Neural cell (in vitro differentiated cells): ENCODE measurements at regions not wholly inside any gene's neighbourhood (a gene's known extent, or its start where the extent isn't known, plus 50 kb on each side); places are given as distances from the start of the nearest gene placed in this dataset.
A peak's percentile ranks its signal among the peaks of the same experiment; 100 is the strongest.

Experiments
- H2AFZ ChIP-seq: fragments of 200-600, 300-800 bp; sonication (generic), shearing (Covaris generic); 2 replicates; pipeline ENCODE4 v1.6.0; 2014; ENCODE audit warnings: low read depth, mild to moderate bottlenecking, antibody characterized with exemption, low read length, moderate library complexity
- H3F3A ChIP-seq: fragments of 200-600 bp; shearing (Covaris generic); 2 replicates; pipeline ENCODE4 v1.6.1; 2016; ENCODE audit warnings: mild to moderate bottlenecking, moderate library complexity, mixed read lengths, antibody characterized with exemption, low read length; ENCODE audit not compliant: insufficient read depth, poor library complexity, severe bottlenecking
- H3K27ac ChIP-seq: fragments of 200-600, 300-800 bp; sonication (generic), shearing (Covaris generic); 2 replicates; pipeline ENCODE4 v1.5.1; 2014; ENCODE audit warnings: mild to moderate bottlenecking, low read length, moderate library complexity
- H3K27me3 ChIP-seq: fragments of 300-800, 200-600 bp; sonication (generic), shearing (Covaris generic); 2 replicates; pipeline ENCODE4 v1.6.0; 2014; ENCODE audit warnings: mild to moderate bottlenecking, low read depth, low read length, moderate library complexity; ENCODE audit not compliant: insufficient read depth
- H3K36me3 ChIP-seq: fragments of 300-800, 200-600 bp; sonication (generic), shearing (Covaris generic); 2 replicates; pipeline ENCODE4 v1.5.1; 2014; ENCODE audit warnings: mild to moderate bottlenecking, antibody characterized with exemption, low read length, moderate library complexity; ENCODE audit not compliant: insufficient read depth
- H3K4me2 ChIP-seq: fragments of 300-800, 200-600 bp; sonication (generic), shearing (Covaris generic); 2 replicates; pipeline ENCODE4 v1.6.0; 2014; ENCODE audit warnings: mild to moderate bottlenecking, low read length
- H3K4me3 ChIP-seq: fragments of 300-800, 200-600 bp; sonication (generic), shearing (Covaris generic); 2 replicates; pipeline ENCODE4 v1.5.1; 2014; ENCODE audit warnings: mild to moderate bottlenecking, low read length, moderate library complexity
- H3K79me2 ChIP-seq: fragments of 200-600 bp; shearing (Covaris generic); replicated peaks from 2 replicates; pipeline ENCODE4 v1.6.0; 2014; ENCODE audit warnings: mild to moderate bottlenecking, low read length, moderate library complexity; ENCODE audit not compliant: insufficient read depth
- H3K9ac ChIP-seq: fragments of 300-800, 200-600 bp; sonication (generic), shearing (Covaris generic); 2 replicates; pipeline ENCODE4 v1.6.1; 2016; ENCODE audit warnings: mild to moderate bottlenecking, low read length, mixed read lengths
- H3K9me2 ChIP-seq: fragments of 200-600 bp; shearing (Covaris generic); 2 replicates; pipeline ENCODE4 v1.6.1; 2016; ENCODE audit warnings: mild to moderate bottlenecking, low read length, mixed read lengths; ENCODE audit not compliant: insufficient read depth
- H3K9me3 ChIP-seq: fragments of 200-600, 300-800 bp; sonication (generic), shearing (Covaris generic); 2 replicates; pipeline ENCODE4 v1.6.1; 2016; ENCODE audit warnings: mild to moderate bottlenecking, mixed run types, low read length, moderate library complexity, mixed read lengths
- H4K20me1 ChIP-seq: fragments of 200-600 bp; shearing (Covaris generic); 2 replicates; pipeline ENCODE4 v1.6.1; 2016; ENCODE audit warnings: mild to moderate bottlenecking, mixed run types; ENCODE audit not compliant: insufficient read depth
- EP300 ChIP-seq: fragments of 450-650 bp; conservative IDR thresholded peaks from 2 replicates; pipeline ENCODE4 v1.6.1; 2014; ENCODE audit warnings: antibody characterized with exemption, mild to moderate bottlenecking, moderate library complexity; ENCODE audit not compliant: poor library complexity, severe bottlenecking
- EZH2 ChIP-seq: fragments of 200-600, 300-800 bp; shearing (Covaris generic), sonication (generic); IDR thresholded peaks from 2 replicates; pipeline ENCODE4 v1.6.1; 2014; ENCODE audit warnings: antibody characterized with exemption, low read length, borderline replicate concordance, mild to moderate bottlenecking; ENCODE audit not compliant: insufficient read depth, poor library complexity, severe bottlenecking
- MXI1 ChIP-seq: fragments of 450-650 bp; conservative IDR thresholded peaks from 2 replicates; pipeline ENCODE4 v1.6.1; 2014; ENCODE audit warnings: antibody characterized with exemption, mild to moderate bottlenecking; ENCODE audit not compliant: poor library complexity, severe bottlenecking
- POLR2AphosphoS5 ChIP-seq: IDR thresholded peaks from 2 replicates; pipeline ENCODE4 v1.6.1; 2012
- RAD21 ChIP-seq: fragments of 450-650 bp; conservative IDR thresholded peaks from 2 replicates; pipeline ENCODE4 v1.6.1; 2014; ENCODE audit warnings: antibody characterized with exemption, mild to moderate bottlenecking, moderate library complexity
- SMC3 ChIP-seq: fragments of 450-650 bp; conservative IDR thresholded peaks from 2 replicates; pipeline ENCODE4 v1.6.1; 2014; ENCODE audit warnings: antibody characterized with exemption, mild to moderate bottlenecking, moderate library complexity; ENCODE audit not compliant: poor library complexity
- TAF1 ChIP-seq: IDR thresholded peaks from 2 replicates; pipeline ENCODE4 v1.6.1; 2012; ENCODE audit warnings: low read depth
- TF ChIP-seq, protein P1 (sequence below): IDR thresholded peaks from 2 replicates; pipeline ENCODE4 v1.6.1; 2012; ENCODE audit warnings: borderline replicate concordance
- TF ChIP-seq, protein P2 (sequence below): fragments of 450-650 bp; IDR thresholded peaks from 2 replicates; pipeline ENCODE4 v1.5.1; 2014; ENCODE audit warnings: antibody characterized with exemption, mild to moderate bottlenecking, moderate library complexity; ENCODE audit not compliant: poor library complexity, severe bottlenecking

DNA sequence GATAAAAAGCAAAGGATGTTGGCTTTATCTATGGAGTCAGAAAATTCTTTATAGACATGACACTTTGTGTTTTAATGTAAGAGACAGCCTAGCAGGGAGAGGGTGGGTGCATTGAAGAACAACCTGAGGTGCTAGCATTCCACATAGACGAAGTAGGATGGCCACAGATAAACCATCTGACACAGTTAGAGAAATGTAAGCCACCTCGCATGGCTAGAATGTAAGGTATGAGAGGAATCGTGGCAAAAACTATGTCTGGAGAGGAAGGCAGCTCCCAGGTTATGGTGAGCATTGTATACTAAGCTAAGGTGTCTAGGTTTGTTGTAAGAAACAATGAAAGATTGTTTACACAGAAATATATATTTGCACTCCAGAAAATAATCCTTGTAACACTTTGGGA, 194.0 kb upstream of the SLITRK3 start:
- H3K9me2 ChIP-seq, result no peaks in the 10 kb centered on the region
- no peak overlapping the region for H3K4me3 ChIP-seq
- no peaks in the 10 kb centered on the region for H3F3A ChIP-seq
- H3K27me3 ChIP-seq, result no peaks in the 10 kb centered on the region
- no peak overlapping the region for H3K4me2 ChIP-seq
- no peaks in the 10 kb centered on the region for H3K79me2 ChIP-seq
- no peaks in the 10 kb centered on the region for H3K9me3 ChIP-seq
- no peak overlapping the region for H3K27ac ChIP-seq
- no peak overlapping the region for H3K9ac ChIP-seq
- H3K36me3 ChIP-seq, result no peaks in the 10 kb centered on the region
- TF ChIP-seq EP300 (no peak), TAF1 (no peak), RAD21 (no peak), MXI1 (no peak), EZH2 (no peak), POLR2AphosphoS5 (no peak), SMC3 (no peak)
- TF ChIP-seq, protein P1, sequence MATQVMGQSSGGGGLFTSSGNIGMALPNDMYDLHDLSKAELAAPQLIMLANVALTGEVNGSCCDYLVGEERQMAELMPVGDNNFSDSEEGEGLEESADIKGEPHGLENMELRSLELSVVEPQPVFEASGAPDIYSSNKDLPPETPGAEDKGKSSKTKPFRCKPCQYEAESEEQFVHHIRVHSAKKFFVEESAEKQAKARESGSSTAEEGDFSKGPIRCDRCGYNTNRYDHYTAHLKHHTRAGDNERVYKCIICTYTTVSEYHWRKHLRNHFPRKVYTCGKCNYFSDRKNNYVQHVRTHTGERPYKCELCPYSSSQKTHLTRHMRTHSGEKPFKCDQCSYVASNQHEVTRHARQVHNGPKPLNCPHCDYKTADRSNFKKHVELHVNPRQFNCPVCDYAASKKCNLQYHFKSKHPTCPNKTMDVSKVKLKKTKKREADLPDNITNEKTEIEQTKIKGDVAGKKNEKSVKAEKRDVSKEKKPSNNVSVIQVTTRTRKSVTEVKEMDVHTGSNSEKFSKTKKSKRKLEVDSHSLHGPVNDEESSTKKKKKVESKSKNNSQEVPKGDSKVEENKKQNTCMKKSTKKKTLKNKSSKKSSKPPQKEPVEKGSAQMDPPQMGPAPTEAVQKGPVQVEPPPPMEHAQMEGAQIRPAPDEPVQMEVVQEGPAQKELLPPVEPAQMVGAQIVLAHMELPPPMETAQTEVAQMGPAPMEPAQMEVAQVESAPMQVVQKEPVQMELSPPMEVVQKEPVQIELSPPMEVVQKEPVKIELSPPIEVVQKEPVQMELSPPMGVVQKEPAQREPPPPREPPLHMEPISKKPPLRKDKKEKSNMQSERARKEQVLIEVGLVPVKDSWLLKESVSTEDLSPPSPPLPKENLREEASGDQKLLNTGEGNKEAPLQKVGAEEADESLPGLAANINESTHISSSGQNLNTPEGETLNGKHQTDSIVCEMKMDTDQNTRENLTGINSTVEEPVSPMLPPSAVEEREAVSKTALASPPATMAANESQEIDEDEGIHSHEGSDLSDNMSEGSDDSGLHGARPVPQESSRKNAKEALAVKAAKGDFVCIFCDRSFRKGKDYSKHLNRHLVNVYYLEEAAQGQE, result no peak
- TF ChIP-seq, protein P2, sequence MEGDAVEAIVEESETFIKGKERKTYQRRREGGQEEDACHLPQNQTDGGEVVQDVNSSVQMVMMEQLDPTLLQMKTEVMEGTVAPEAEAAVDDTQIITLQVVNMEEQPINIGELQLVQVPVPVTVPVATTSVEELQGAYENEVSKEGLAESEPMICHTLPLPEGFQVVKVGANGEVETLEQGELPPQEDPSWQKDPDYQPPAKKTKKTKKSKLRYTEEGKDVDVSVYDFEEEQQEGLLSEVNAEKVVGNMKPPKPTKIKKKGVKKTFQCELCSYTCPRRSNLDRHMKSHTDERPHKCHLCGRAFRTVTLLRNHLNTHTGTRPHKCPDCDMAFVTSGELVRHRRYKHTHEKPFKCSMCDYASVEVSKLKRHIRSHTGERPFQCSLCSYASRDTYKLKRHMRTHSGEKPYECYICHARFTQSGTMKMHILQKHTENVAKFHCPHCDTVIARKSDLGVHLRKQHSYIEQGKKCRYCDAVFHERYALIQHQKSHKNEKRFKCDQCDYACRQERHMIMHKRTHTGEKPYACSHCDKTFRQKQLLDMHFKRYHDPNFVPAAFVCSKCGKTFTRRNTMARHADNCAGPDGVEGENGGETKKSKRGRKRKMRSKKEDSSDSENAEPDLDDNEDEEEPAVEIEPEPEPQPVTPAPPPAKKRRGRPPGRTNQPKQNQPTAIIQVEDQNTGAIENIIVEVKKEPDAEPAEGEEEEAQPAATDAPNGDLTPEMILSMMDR, result no peak
- no peak overlapping the region for H2AFZ ChIP-seq
- no peaks in the 10 kb centered on the region for H4K20me1 ChIP-seq

GRCh38 chr3:165389653-165390052, 193.5 kb upstream of the SLITRK3 start:
- Histone ChIP-seq H3K4me3 (no peak overlapping the region), H4K20me1 (no peaks in the 10 kb centered on the region), H3K36me3 (no peaks in the 10 kb centered on the region), H3K9ac (no peak overlapping the region), H3K9me3 (no peaks in the 10 kb centered on the region), H3K4me2 (no peak overlapping the region), H3F3A (no peaks in the 10 kb centered on the region), H3K79me2 (no peaks in the 10 kb centered on the region), H2AFZ (no peak overlapping the region), H3K27ac (no peak overlapping the region), H3K27me3 (no peaks in the 10 kb centered on the region), H3K9me2 (no peaks in the 10 kb centered on the region)
- TF ChIP-seq POLR2AphosphoS5 (peak; percentile 83), EP300 (peak; percentile 96), RAD21 (no peak), EZH2 (no peak), TAF1 (no peak), MXI1 (no peak)
- TF ChIP-seq, protein P1, result no peak
- TF ChIP-seq, protein P2, result no peak
